Osteocyte (in vitro differentiated cells): ENCODE measurements at regions not wholly inside any gene's neighbourhood (a gene's known extent, or its start where the extent isn't known, plus 50 kb on each side); places are given as distances from the start of the nearest gene placed in this dataset.
"Not testable (repeated sequence)": the region's sequence is repeated elsewhere in the genome, so short reads cannot be mapped to it uniquely, and the experiment has no call there.

Source experiments
- DNase-seq: peaks from one replicate; pipeline ENCODE4 v3.0.0; 2021; ENCODE audit warnings: mixed read lengths; ENCODE audit not compliant: unreplicated experiment; ENCODE audit errors: extremely low spot score
- H3K27ac Mint-ChIP-seq: one replicate; pipeline ENCODE4 v1.8.0; 2021; ENCODE audit warnings: mild to moderate bottlenecking, mixed read lengths; ENCODE audit not compliant: unreplicated experiment
- H3K27me3 Mint-ChIP-seq: one replicate; pipeline ENCODE4 v1.8.0; 2021; ENCODE audit warnings: mixed read lengths; ENCODE audit not compliant: unreplicated experiment
- H3K36me3 Mint-ChIP-seq: one replicate; pipeline ENCODE4 v1.8.0; 2021; ENCODE audit warnings: mixed read lengths; ENCODE audit not compliant: unreplicated experiment
- H3K4me1 Mint-ChIP-seq: one replicate; pipeline ENCODE4 v1.8.0; 2021; ENCODE audit warnings: mixed read lengths; ENCODE audit not compliant: unreplicated experiment
- H3K4me3 Mint-ChIP-seq: one replicate; pipeline ENCODE4 v1.8.0; 2021; ENCODE audit warnings: mild to moderate bottlenecking, moderate library complexity, mixed read lengths; ENCODE audit not compliant: unreplicated experiment
- H3K9me3 Mint-ChIP-seq: one replicate; pipeline ENCODE4 v1.8.0; 2021; ENCODE audit warnings: mixed read lengths; ENCODE audit not compliant: unreplicated experiment
- CTCF ChIP-seq: fragments of 200-600 bp; sonication (generic); IDR thresholded peaks from 2 replicates; pipeline ENCODE4 v1.5.0; 2021; ENCODE audit warnings: antibody characterized with exemption, mild to moderate bottlenecking, moderate library complexity

GRCh38 chr19:30959011-30959410, 390.2 kb downstream of the TSHZ3 start:
- H3K9me3 Mint-ChIP-seq: peaks cover 9% of the 10 kb centered on the region
- H3K27me3 Mint-ChIP-seq: no peaks in the 10 kb centered on the region
- H3K27ac Mint-ChIP-seq: no peak overlapping the region
- TF ChIP-seq CTCF: no peak
- H3K36me3 Mint-ChIP-seq: no peaks in the 10 kb centered on the region
- no peaks in the 10 kb centered on the region for H3K4me1 Mint-ChIP-seq
- DNase-seq: no peak
- H3K4me3 Mint-ChIP-seq: no peak overlapping the region

- Mint-ChIP-seq H3K27ac (no peak overlapping the region), H3K36me3 (no peaks in the 10 kb centered on the region), H3K27me3 (no peaks in the 10 kb centered on the region), H3K9me3 (peaks cover 6% of the 10 kb centered on the region), H3K4me1 (no peaks in the 10 kb centered on the region), H3K4me3 (no peak overlapping the region)
- no peak for TF ChIP-seq CTCF
- no peak for DNase-seq
Measured at GRCh38 chr19:30955112-30956104, 393.8 kb downstream of the TSHZ3 start.

GRCh38 chr19:30944276-30944932, 404.8 kb downstream of the TSHZ3 start:
- H3K27me3 Mint-ChIP-seq, H3K4me3 Mint-ChIP-seq, H3K27ac Mint-ChIP-seq, DNase-seq, H3K36me3 Mint-ChIP-seq, H3K9me3 Mint-ChIP-seq, H3K4me1 Mint-ChIP-seq: not testable (repeated sequence)

- Mint-ChIP-seq H3K9me3 (peaks cover 10% of the 10 kb centered on the region), H3K27me3 (no peaks in the 10 kb centered on the region), H3K4me3 (no peak overlapping the region), H3K27ac (no peak overlapping the region), H3K4me1 (no peaks in the 10 kb centered on the region), H3K36me3 (no peaks in the 10 kb centered on the region)
- no peak for DNase-seq
- TF ChIP-seq CTCF: no peak
Measured at GRCh38 chr19:30943101-30943843, 406.0 kb downstream of the TSHZ3 start.

GRCh38 chr19:30942636-30943035, 406.6 kb downstream of the TSHZ3 start:
- no peaks in the 10 kb centered on the region for H3K4me1 Mint-ChIP-seq
- no peak for TF ChIP-seq CTCF
- no peaks in the 10 kb centered on the region for H3K36me3 Mint-ChIP-seq
- no peaks in the 10 kb centered on the region for H3K27me3 Mint-ChIP-seq
- peak; percentile 54 for DNase-seq
- no peak overlapping the region for H3K27ac Mint-ChIP-seq
- H3K4me3 Mint-ChIP-seq: no peak overlapping the region
- H3K9me3 Mint-ChIP-seq: peaks cover 10% of the 10 kb centered on the region
